ENCODE measurements at regions not wholly inside any gene's neighbourhood (a gene's known extent, or its start where the extent isn't known, plus 50 kb on each side); places are given as distances from the start of the nearest gene placed in this dataset.

- no peak for DNase-seq (ENCODE audit: low read depth)
These were observed 58.3 kb upstream of the DYRK2 start for GRCh38 chr12:67590149-67590790.

GRCh38 chr12:67592228-67593011, 56.1 kb upstream of the DYRK2 start:
- DNase-seq (ENCODE audit: low read depth): peak; percentile 68

- peak; percentile 5 for DNase-seq (ENCODE audit: low read depth)
These were observed 55.5 kb upstream of the DYRK2 start for GRCh38 chr12:67593041-67593440.

- DNase-seq (ENCODE audit: low read depth): no peak
These were observed 54.8 kb upstream of the DYRK2 start for GRCh38 chr12:67593461-67594330.

GRCh38 chr12:67594888-67595287, 53.7 kb upstream of the DYRK2 start:
- DNase-seq (ENCODE audit: low read depth): no peak

GRCh38 chr12:67595365-67595764, 53.2 kb upstream of the DYRK2 start:
- peak; percentile 3 for DNase-seq (ENCODE audit: low read depth)

- DNase-seq (ENCODE audit: low read depth): no peak
These were observed 49.9 kb upstream of the DYRK2 start for GRCh38 chr12:67598598-67598997.

All from iris pigment epithelial cell (primary cell).